ENCODE measurements at regions not wholly inside any gene's neighbourhood (a gene's known extent, or its start where the extent isn't known, plus 50 kb on each side); places are given as distances from the start of the nearest gene placed in this dataset.

- Histone ChIP-seq H3K9ac (ENCODE audit: insufficient read length) (no peak overlapping the region), H3K9me3 (ENCODE audit: low read depth, low read length) (no peaks in the 10 kb centered on the region), H3K4me3 (no peak overlapping the region), H3K36me3 (ENCODE audit: insufficient read depth, low read length) (no peaks in the 10 kb centered on the region), H3K27ac (no peak overlapping the region)
- no peak for DNase-seq (ENCODE audit: low read depth, low spot score)
- TF ChIP-seq POLR2AphosphoS5 (IDR thresholded peaks at IDR 0.05; ENCODE audit: borderline replicate concordance, low read depth, low read length) (no peak), EZH2 (IDR thresholded peaks at IDR 0.05) (no peak)
Measured at GRCh38 chr16:6143020-6143419, 1045.4 kb upstream of the EEF2KMT start.

GRCh38 chr16:6133009-6133557 lies 1035.5 kb upstream of the EEF2KMT start:
- Histone ChIP-seq H3K27ac (no peak overlapping the region), H3K4me3 (no peak overlapping the region), H3K9me3 (ENCODE audit: low read depth, low read length) (no peaks in the 10 kb centered on the region), H3K9ac (ENCODE audit: insufficient read length) (no peak overlapping the region), H3K36me3 (ENCODE audit: insufficient read depth, low read length) (no peaks in the 10 kb centered on the region)
- DNase-seq (ENCODE audit: low read depth, low spot score), result no peak
- TF ChIP-seq POLR2AphosphoS5 (IDR thresholded peaks at IDR 0.05; ENCODE audit: borderline replicate concordance, low read depth, low read length) (no peak), EZH2 (IDR thresholded peaks at IDR 0.05) (no peak), FOXP2 (optimal IDR thresholded peaks at IDR 0.05; ENCODE audit: control extremely low read depth, extremely low read length, insufficient read depth) (no peak)

GRCh38 chr16:6132121-6132520 lies 1034.5 kb upstream of the EEF2KMT start:
- H3K27ac ChIP-seq, result no peak overlapping the region
- H3K36me3 ChIP-seq (ENCODE audit: insufficient read depth, low read length), result no peaks in the 10 kb centered on the region
- TF ChIP-seq FOXP2 (optimal IDR thresholded peaks at IDR 0.05; ENCODE audit: control extremely low read depth, extremely low read length, insufficient read depth), result no peak
- no peak for TF ChIP-seq POLR2AphosphoS5 (IDR thresholded peaks at IDR 0.05; ENCODE audit: borderline replicate concordance, low read depth, low read length)
- TF ChIP-seq EZH2 (IDR thresholded peaks at IDR 0.05), result no peak
- H3K9me3 ChIP-seq (ENCODE audit: low read depth, low read length), result no peaks in the 10 kb centered on the region
- DNase-seq (ENCODE audit: low read depth, low spot score), result no peak
- no peak overlapping the region for H3K9ac ChIP-seq (ENCODE audit: insufficient read length)
- H3K4me3 ChIP-seq, result no peak overlapping the region

GRCh38 chr16:6131526-6132050 lies 1034.0 kb upstream of the EEF2KMT start:
- Histone ChIP-seq H3K9me3 (ENCODE audit: low read depth, low read length) (no peaks in the 10 kb centered on the region), H3K4me3 (no peak overlapping the region)
- no peak for DNase-seq (ENCODE audit: low read depth, low spot score)

GRCh38 chr16:6125483-6126259 lies 1028.1 kb upstream of the EEF2KMT start:
- H3K27ac ChIP-seq, result no peak overlapping the region
- no peaks in the 10 kb centered on the region for H3K9me3 ChIP-seq (ENCODE audit: low read depth, low read length)
- H3K9ac ChIP-seq (ENCODE audit: insufficient read length), result no peak overlapping the region
- TF ChIP-seq POLR2AphosphoS5 (IDR thresholded peaks at IDR 0.05; ENCODE audit: borderline replicate concordance, low read depth, low read length) (no peak), EZH2 (IDR thresholded peaks at IDR 0.05) (no peak), FOXP2 (optimal IDR thresholded peaks at IDR 0.05; ENCODE audit: control extremely low read depth, extremely low read length, insufficient read depth) (no peak)
- H3K4me3 ChIP-seq, result no peak overlapping the region
- H3K36me3 ChIP-seq (ENCODE audit: insufficient read depth, low read length), result no peaks in the 10 kb centered on the region
- DNase-seq (ENCODE audit: low read depth, low spot score), result no peak

More at GRCh38 chr16:6131526-6132050, 1034.0 kb upstream of the EEF2KMT start:
- H3K9ac ChIP-seq (ENCODE audit: insufficient read length), result no peak overlapping the region
- no peaks in the 10 kb centered on the region for H3K36me3 ChIP-seq (ENCODE audit: insufficient read depth, low read length)
- TF ChIP-seq POLR2AphosphoS5 (IDR thresholded peaks at IDR 0.05; ENCODE audit: borderline replicate concordance, low read depth, low read length), result no peak
- TF ChIP-seq FOXP2 (optimal IDR thresholded peaks at IDR 0.05; ENCODE audit: control extremely low read depth, extremely low read length, insufficient read depth), result no peak
- no peak for TF ChIP-seq EZH2 (IDR thresholded peaks at IDR 0.05)
- no peak overlapping the region for H3K27ac ChIP-seq

GRCh38 chr16:6124136-6124535 lies 1026.5 kb upstream of the EEF2KMT start:
- H3K9ac ChIP-seq (ENCODE audit: insufficient read length), result no peak overlapping the region
- no peaks in the 10 kb centered on the region for H3K9me3 ChIP-seq (ENCODE audit: low read depth, low read length)
- DNase-seq (ENCODE audit: low read depth, low spot score), result no peak
- TF ChIP-seq EZH2 (IDR thresholded peaks at IDR 0.05), result no peak
- TF ChIP-seq FOXP2 (optimal IDR thresholded peaks at IDR 0.05; ENCODE audit: control extremely low read depth, extremely low read length, insufficient read depth), result no peak
- no peak for TF ChIP-seq POLR2AphosphoS5 (IDR thresholded peaks at IDR 0.05; ENCODE audit: borderline replicate concordance, low read depth, low read length)
- H3K36me3 ChIP-seq (ENCODE audit: insufficient read depth, low read length), result no peaks in the 10 kb centered on the region
- H3K4me3 ChIP-seq, result no peak overlapping the region
- H3K27ac ChIP-seq, result no peak overlapping the region

- Histone ChIP-seq H3K4me3 (no peak overlapping the region), H3K27ac (no peak overlapping the region), H3K36me3 (ENCODE audit: insufficient read depth, low read length) (no peaks in the 10 kb centered on the region), H3K9ac (ENCODE audit: insufficient read length) (no peak overlapping the region), H3K9me3 (ENCODE audit: low read depth, low read length) (no peaks in the 10 kb centered on the region)
- TF ChIP-seq FOXP2 (optimal IDR thresholded peaks at IDR 0.05; ENCODE audit: control extremely low read depth, extremely low read length, insufficient read depth) (no peak), POLR2AphosphoS5 (IDR thresholded peaks at IDR 0.05; ENCODE audit: borderline replicate concordance, low read depth, low read length) (no peak), EZH2 (IDR thresholded peaks at IDR 0.05) (no peak)
- no peak for DNase-seq (ENCODE audit: low read depth, low spot score)
Measured at GRCh38 chr16:6122401-6122800, 1024.8 kb upstream of the EEF2KMT start.

GRCh38 chr16:6114691-6115090 lies 1017.1 kb upstream of the EEF2KMT start:
- Histone ChIP-seq H3K9ac (ENCODE audit: insufficient read length) (no peak overlapping the region), H3K36me3 (ENCODE audit: insufficient read depth, low read length) (no peaks in the 10 kb centered on the region), H3K27ac (no peak overlapping the region), H3K9me3 (ENCODE audit: low read depth, low read length) (no peaks in the 10 kb centered on the region), H3K4me3 (no peak overlapping the region)
- TF ChIP-seq POLR2AphosphoS5 (IDR thresholded peaks at IDR 0.05; ENCODE audit: borderline replicate concordance, low read depth, low read length), result no peak
- no peak for TF ChIP-seq FOXP2 (optimal IDR thresholded peaks at IDR 0.05; ENCODE audit: control extremely low read depth, extremely low read length, insufficient read depth)
- TF ChIP-seq EZH2 (IDR thresholded peaks at IDR 0.05), result no peak
- no peak for DNase-seq (ENCODE audit: low read depth, low spot score)

All from SK-N-MC (cell line).